GM12878 (cell line): ENCODE measurements at regions not wholly inside any gene's neighbourhood (a gene's known extent, or its start where the extent isn't known, plus 50 kb on each side); places are given as distances from the start of the nearest gene placed in this dataset.

ENCODE experiments used
- ATAC-seq: fragments of 200-7000 bp; cut with Tn5 transposase; 3 replicates; pipeline ENCODE4 v1.9.1; 2020; ENCODE audit warnings: mild to moderate bottlenecking, moderate library complexity
- BruUV-seq: library from RNA; stranded (reverse); fragments of 400-500 nt; replicated peaks from 2 replicates; lab custom pipeline; 2021; lab: Mats Ljungman, UMichigan
- CTCF ChIA-PET: fragments of 300-600 bp; sonication (Branson Sonifier 250); formaldehyde crosslinking; extraction: SDS; loops from one replicate; lab custom pipeline; 2021; ENCODE audit warnings: inconsistent platforms; lab: Yijun Ruan, JAX
- POLR2A ChIA-PET: fragments of 350-600 bp; formaldehyde crosslinking; extraction: SDS; loops from one replicate; lab custom pipeline; 2021; ENCODE audit warnings: inconsistent platforms; lab: Charles Lee
- RAD21 ChIA-PET: fragments of 300-600 bp; sonication (Branson Sonifier 250); formaldehyde crosslinking; loops from one replicate; lab custom pipeline; 2023; ENCODE audit warnings: antibody characterized with exemption; ENCODE audit not compliant: unreplicated experiment; lab: Charles Lee
- SMC1A ChIA-PET: fragments of 300-600 bp; sonication (Branson Sonifier 250); formaldehyde crosslinking; loops from one replicate; lab custom pipeline; 2023; ENCODE audit not compliant: unreplicated experiment, uncharacterized antibody; lab: Charles Lee
- DNase-seq: peaks from one replicate; pipeline ENCODE4 v3.0.0-alpha.2; 2011; ENCODE audit warnings: low read depth, low spot score
- FAIRE-seq: peaks from 3 replicates; lab custom pipeline; 2011; peaks lifted over from hg19 to GRCh38; lab: Jason Lieb, UNC
- H2AFZ ChIP-seq: 2 replicates; pipeline ENCODE4 v1.6.0; 2011; ENCODE audit warnings: low read depth, low read length, control low read depth; ENCODE audit not compliant: control insufficient read depth
- H3K27ac ChIP-seq: 2 replicates; pipeline ENCODE4 v1.5.1; 2011; ENCODE audit warnings: control low read depth; ENCODE audit not compliant: control insufficient read depth, insufficient read depth
- H3K27me3 ChIP-seq, 2 experiments: replicated peaks in 1 of 2; 2 replicates each; pipeline versions ENCODE4 v1.6.0 to v1.6.1; 2011; ENCODE audit warnings: low read length in 1 of 2; ENCODE audit not compliant: control insufficient read depth in 2 of 2, insufficient read depth in 2 of 2
- H3K36me3 ChIP-seq, 2 experiments: 2 replicates each; pipeline ENCODE4 v1.5.1; 2011; ENCODE audit warnings: low read length in 1 of 2; ENCODE audit not compliant: control insufficient read depth in 2 of 2, insufficient read depth in 2 of 2
- H3K4me1 ChIP-seq: 2 replicates; pipeline ENCODE4 v1.6.1; 2011; ENCODE audit warnings: mild to moderate bottlenecking, low read length, moderate library complexity, mixed read lengths; ENCODE audit not compliant: control insufficient read depth, insufficient read depth
- H3K4me2 ChIP-seq: 2 replicates; pipeline ENCODE4 v1.6.0; 2011; ENCODE audit warnings: control low read depth; ENCODE audit not compliant: control insufficient read depth, insufficient read depth
- H3K4me3 ChIP-seq: fragments of 200-600 bp; sonication (generic); 2 replicates; pipeline ENCODE4 v1.5.1; 2016
- H3K79me2 ChIP-seq: 2 replicates; pipeline ENCODE4 v1.6.0; 2011; ENCODE audit warnings: low read length; ENCODE audit not compliant: control insufficient read depth, insufficient read depth
- H3K9ac ChIP-seq: 2 replicates; pipeline ENCODE4 v1.8.0; 2011; ENCODE audit warnings: low read length, control low read depth, mixed read lengths; ENCODE audit not compliant: control insufficient read depth, insufficient read depth
- H3K9me3 ChIP-seq: replicated peaks from 3 replicates; pipeline ENCODE4 v1.5.1; 2011; ENCODE audit warnings: mild to moderate bottlenecking, low read length; ENCODE audit not compliant: control insufficient read depth, insufficient read depth
- H4K20me1 ChIP-seq: 2 replicates; pipeline ENCODE4 v1.6.0; 2011; ENCODE audit not compliant: control insufficient read depth, insufficient read depth
- BHLHE40 ChIP-seq, 2 experiments: fragments of 450-650 bp in 1 of 2; IDR thresholded peaks; 2 replicates each; pipeline ENCODE4 v1.6.1; 2011 to 2017; ENCODE audit warnings: low read depth in 2 of 2, borderline replicate concordance in 1 of 2, improper control_type of control experiment in 1 of 2, low read length in 1 of 2, mild to moderate bottlenecking in 1 of 2
- BMI1 ChIP-seq: fragments of 450-650 bp; IDR thresholded peaks from 2 replicates; pipeline ENCODE4 v1.6.1; 2016; ENCODE audit warnings: mild to moderate bottlenecking, moderate library complexity, borderline replicate concordance
- BRCA1 ChIP-seq: IDR thresholded peaks from 2 replicates; pipeline ENCODE4 v1.6.1; 2011; ENCODE audit warnings: low read depth, low read length, improper control_type of control experiment
- CHD1 ChIP-seq: IDR thresholded peaks from 2 replicates; pipeline ENCODE4 v1.6.1; 2012; ENCODE audit warnings: low read depth, low read length, improper control_type of control experiment
- CHD4 ChIP-seq: fragments of 200-600 bp; sonication (generic); IDR thresholded peaks from 2 replicates; pipeline ENCODE4 v1.6.1; 2016; ENCODE audit warnings: mild to moderate bottlenecking
- MAX ChIP-seq: IDR thresholded peaks from 2 replicates; pipeline ENCODE4 v1.6.1; 2012; ENCODE audit warnings: low read depth, low read length, improper control_type of control experiment
- MLLT1 ChIP-seq: fragments of 450-650 bp; IDR thresholded peaks from 2 replicates; pipeline ENCODE4 v1.6.1; 2016; ENCODE audit warnings: mild to moderate bottlenecking
- NR2F1 ChIP-seq: fragments of 450-650 bp; conservative IDR thresholded peaks from 2 replicates; pipeline ENCODE4 v1.6.1; 2017; ENCODE audit warnings: mild to moderate bottlenecking
- PAX8 ChIP-seq: fragments of 450-650 bp; IDR thresholded peaks from 2 replicates; pipeline ENCODE4 v1.6.1; 2017; ENCODE audit warnings: mild to moderate bottlenecking, moderate library complexity
- RFX5 ChIP-seq: IDR thresholded peaks from 2 replicates; pipeline ENCODE4 v1.6.1; 2011; ENCODE audit warnings: low read depth, low read length, improper control_type of control experiment
- SMAD1 ChIP-seq: fragments of 450-650 bp; IDR thresholded peaks from 2 replicates; pipeline ENCODE4 v1.6.1; 2018; ENCODE audit warnings: mild to moderate bottlenecking, low read depth; ENCODE audit not compliant: partially characterized antibody
- ZNF217 ChIP-seq: fragments of 450-650 bp; IDR thresholded peaks from 2 replicates; pipeline ENCODE4 v1.6.1; 2017; ENCODE audit warnings: antibody characterized with exemption, mild to moderate bottlenecking
- ZSCAN29 ChIP-seq: fragments of 450-650 bp; IDR thresholded peaks from 2 replicates; pipeline ENCODE4 v1.6.1; 2017; ENCODE audit warnings: mild to moderate bottlenecking, moderate library complexity
- WGBS: methylation state at CpG from one replicate; pipeline ENCODE4 v1.1.6; 2016; ENCODE audit warnings: low lambda C conversion rate; ENCODE audit not compliant: insufficient replicate concordance, insufficient coverage; ENCODE audit errors: missing lambda C conversion rate; 5-methylcytosine and 5-hydroxymethylcytosine counted together
- in situ Hi-C: fragments of 300-500 bp; cut with MboI; formaldehyde crosslinking; loops from 9 replicates; pipeline ENCODE4 v1.14.3; 2018; ENCODE audit warnings: mixed read lengths
- intact Hi-C: fragments of 100-400 bp; cut with micrococcal nuclease; formaldehyde crosslinking; loops from one replicate; pipeline ENCODE4 v1.14.2; 2022; ENCODE audit not compliant: unreplicated experiment

GRCh38 chr9:87442451-87442850 is 55.2 kb upstream of the DAPK1 start:
- ATAC-seq, result no peak
- intact Hi-C loops, result no loop called here
- Histone ChIP-seq H3K9me3 (no peaks in the 10 kb centered on the region; the same call in 2 of the 3 replicates), H3K79me2 (no peaks in the 10 kb centered on the region), H3K4me1 (peaks cover 3% of the 10 kb centered on the region; the same call in 1 of the 2 replicates), H3K36me3 (no peaks in the 10 kb centered on the region), H3K27me3 (no peaks in the 10 kb centered on the region), H3K4me2 (no peak overlapping the region), H4K20me1 (no peaks in the 10 kb centered on the region), H3K27ac (no peak overlapping the region), H3K4me3 (no peak overlapping the region), H2AFZ (no peak overlapping the region), H3K9ac (no peak overlapping the region)
- no peak for FAIRE-seq
- ChIA-PET SMC1A (interaction anchor here (0.8 kb wide), 1 partner anchor 96 kb away, joined by 5 read pairs; no protein-coding TSS in a partner anchor), POLR2A (no interaction called here), CTCF (no interaction called here), RAD21 (no interaction called here)
- in situ Hi-C loops, result no loop called here
- no peak for DNase-seq
- no peak for TF ChIP-seq CHD1
- no peak for TF ChIP-seq BHLHE40 (IDR thresholded peaks at IDR 0.05; ENCODE audit: borderline replicate concordance in 1 of 2, low read depth in 2 of 2, low read length in 1 of 2)
- no peak for TF ChIP-seq BMI1
- no peak for TF ChIP-seq ZNF217
- no peak for TF ChIP-seq RFX5
- TF ChIP-seq PAX8, result no peak
- no peak for TF ChIP-seq MAX
- TF ChIP-seq NR2F1, result no peak
- TF ChIP-seq MLLT1, result no peak
- no peak for TF ChIP-seq CHD4
- TF ChIP-seq SMAD1, result no peak
- TF ChIP-seq ZSCAN29, result no peak
- TF ChIP-seq BRCA1, result no peak
- WGBS, result 48% methylated on average over 2 of the region's 2 CpGs
- BruUV-seq, result no TSS peak
